HCT116 (cell line): ENCODE measurements at regions not wholly inside any gene's neighbourhood (a gene's known extent, or its start where the extent isn't known, plus 50 kb on each side); places are given as distances from the start of the nearest gene placed in this dataset.

Source experiments
- ATAC-seq: fragments of 200-7000 bp; cut with Tn5 transposase; 2 replicates; pipeline ENCODE4 v1.9.1; 2020; ENCODE audit warnings: mild to moderate bottlenecking, moderate library complexity
- BruUV-seq: library from RNA; stranded (reverse); fragments of 400-500 nt; replicated peaks from 2 replicates; lab custom pipeline; 2021; lab: Mats Ljungman, UMichigan
- CTCF ChIA-PET: fragments of 300-600 bp; sonication (Branson Sonifier 250); formaldehyde crosslinking; loops from one replicate; lab custom pipeline; 2021; ENCODE audit warnings: antibody characterized with exemption; lab: Charles Lee
- POLR2A ChIA-PET: fragments of 300-600, 350-600 bp; sonication (Branson Sonifier 250); formaldehyde crosslinking; loops from one replicate; lab custom pipeline; 2021; ENCODE audit warnings: antibody characterized with exemption; lab: Charles Lee
- RAD21 ChIA-PET, 2 experiments: fragments of 300-600 bp; sonication (Branson Sonifier 250); formaldehyde crosslinking; loops; one replicate each; lab custom pipeline; 2023; ENCODE audit warnings: low total read pairs in 2 of 2; ENCODE audit not compliant: uncharacterized antibody in 2 of 2, unreplicated experiment in 2 of 2, low non-redundant PET in 1 of 2; lab: Charles Lee
- DNase-seq: peaks from one replicate; pipeline ENCODE4 v3.0.0-alpha.2; 2010; ENCODE audit warnings: low read depth, low spot score
- H2AFZ ChIP-seq: fragments of 200-600 bp; shearing (Covaris generic), sonication (generic); 2 replicates; pipeline ENCODE4 v1.6.1; 2017; ENCODE audit warnings: low read depth, mixed run types, mixed read lengths, antibody characterized with exemption, low read length; ENCODE audit not compliant: poor library complexity, severe bottlenecking
- H3K27ac ChIP-seq: 2 replicates; pipeline ENCODE4 v1.5.1; 2012; ENCODE audit warnings: low read depth, low read length
- H3K27me3 ChIP-seq: fragments of 200-600 bp; sonication (generic); 2 replicates; pipeline ENCODE4 v1.6.1; 2016; ENCODE audit warnings: mixed run types, low read length, mixed read lengths; ENCODE audit not compliant: insufficient read depth
- H3K36me3 ChIP-seq, 2 experiments: fragments of 200-500 bp in 1 of 2; fragments of 200-600 bp in 1 of 2; sonication (Bioruptor generic) in 1 of 2; sonication (generic) in 1 of 2; 2 replicates each; pipeline versions ENCODE4 v1.5.1 to v1.6.1; 2014 to 2016; ENCODE audit warnings: low read length in 2 of 2, inconsistent platforms in 1 of 2, mixed read lengths in 1 of 2, mixed run types in 1 of 2; ENCODE audit not compliant: insufficient read depth in 2 of 2, control insufficient read depth in 1 of 2
- H3K4me1 ChIP-seq, 2 experiments: fragments of 200-600 bp in 1 of 2; sonication (generic) in 1 of 2; 2 replicates each; pipeline versions ENCODE4 v1.5.1 to v1.6.1; 2012 to 2017; ENCODE audit warnings: low read length in 2 of 2, inconsistent platforms in 1 of 2, mild to moderate bottlenecking in 1 of 2, mixed read lengths in 1 of 2, mixed run types in 1 of 2, moderate library complexity in 1 of 2; ENCODE audit not compliant: insufficient read depth in 2 of 2, control insufficient read depth in 1 of 2
- H3K4me2 ChIP-seq: fragments of 200-600 bp; sonication (generic); 2 replicates; pipeline ENCODE4 v1.6.1; 2017; ENCODE audit warnings: mixed run types, low read length, mixed read lengths
- H3K4me3 ChIP-seq, 2 experiments: fragments of 200-600 bp in 1 of 2; sonication (generic) in 1 of 2; replicated peaks in 1 of 2; 2 replicates each; pipeline ENCODE4 v1.5.1; 2011 to 2016; ENCODE audit warnings: low read length in 2 of 2, control low read depth in 1 of 2, low read depth in 1 of 2, mild to moderate bottlenecking in 1 of 2, mixed read lengths in 1 of 2, mixed run types in 1 of 2
- H3K79me2 ChIP-seq: fragments of 200-600 bp; sonication (generic); 2 replicates; pipeline ENCODE4 v1.6.1; 2017; ENCODE audit warnings: mild to moderate bottlenecking, mixed run types, low read length, moderate library complexity, mixed read lengths; ENCODE audit not compliant: insufficient read depth
- H3K9ac ChIP-seq: fragments of 200-600 bp; sonication (generic); 2 replicates; pipeline ENCODE4 v1.6.1; 2016; ENCODE audit warnings: low read length, mixed read lengths
- H3K9me2 ChIP-seq: fragments of 200-600 bp; sonication (generic), shearing (Covaris generic); 2 replicates; pipeline ENCODE4 v1.6.1; 2017; ENCODE audit warnings: mixed run types, mild to moderate bottlenecking, moderate library complexity; ENCODE audit not compliant: insufficient read depth
- H3K9me3 ChIP-seq, 2 experiments: fragments of 200-500 bp in 1 of 2; fragments of 200-600 bp in 1 of 2; sonication (Bioruptor generic) in 1 of 2; sonication (generic) in 1 of 2; 2 replicates each; pipeline ENCODE4 v1.6.1; 2014 to 2017; ENCODE audit warnings: low read length in 2 of 2, mixed read lengths in 2 of 2, inconsistent platforms in 1 of 2, low read depth in 1 of 2, mild to moderate bottlenecking in 1 of 2, mixed run types in 1 of 2, moderate library complexity in 1 of 2; ENCODE audit not compliant: control insufficient read depth in 1 of 2, insufficient read depth in 1 of 2
- H4K20me1 ChIP-seq: fragments of 200-600 bp; sonication (generic), shearing (Covaris generic); 2 replicates; pipeline ENCODE4 v1.6.1; 2017; ENCODE audit warnings: mixed run types, mild to moderate bottlenecking, moderate library complexity; ENCODE audit not compliant: insufficient read depth
- CBX3 ChIP-seq: IDR thresholded peaks from 2 replicates; pipeline ENCODE4 v1.6.1; 2012; ENCODE audit warnings: low read depth
- CTCF ChIP-seq, 3 experiments: fragments of 200-600 bp in 1 of 3; sonication (generic) in 1 of 3; IDR thresholded peaks in 2 of 3; conservative IDR thresholded peaks in 1 of 3; 2 replicates each; pipeline ENCODE4 v1.5.1; 2012 to 2017; ENCODE audit warnings: low read depth in 2 of 3, low read length in 2 of 3, antibody characterized with exemption in 1 of 3, borderline replicate concordance in 1 of 3, control low read depth in 1 of 3, mild to moderate bottlenecking in 1 of 3, mixed read lengths in 1 of 3, mixed run types in 1 of 3, moderate library complexity in 1 of 3; ENCODE audit not compliant: insufficient read depth in 1 of 3
- EGR1 ChIP-seq: IDR thresholded peaks from 2 replicates; pipeline ENCODE4 v1.6.1; 2012; ENCODE audit warnings: low read depth
- ELF1 ChIP-seq: IDR thresholded peaks from 2 replicates; pipeline ENCODE4 v1.6.1; 2012; ENCODE audit warnings: low read depth, borderline replicate concordance
- EZH2 ChIP-seq: fragments of 200-600 bp; sonication (generic); IDR thresholded peaks from 2 replicates; pipeline ENCODE4 v1.6.1; 2017; ENCODE audit warnings: antibody characterized with exemption, mixed run types
- EZH2phosphoT487 ChIP-seq: fragments of 200-600 bp; IDR thresholded peaks from 2 replicates; pipeline ENCODE4 v1.6.1; 2018; ENCODE audit warnings: antibody characterized with exemption, borderline replicate concordance
- FOSL1 ChIP-seq: IDR thresholded peaks from 2 replicates; pipeline ENCODE4 v1.6.1; 2012; ENCODE audit warnings: low read depth
- JUND ChIP-seq: IDR thresholded peaks from 2 replicates; pipeline ENCODE4 v1.6.1; 2012
- POLR2A ChIP-seq: IDR thresholded peaks from 2 replicates; pipeline ENCODE4 v1.7.0; 2011; ENCODE audit warnings: borderline replicate concordance; ENCODE audit not compliant: insufficient read depth, insufficient read length; ENCODE audit errors: extremely low read depth
- POLR2AphosphoS5 ChIP-seq: IDR thresholded peaks from 2 replicates; pipeline ENCODE4 v1.6.1; 2011; ENCODE audit warnings: mild to moderate bottlenecking, low read depth, low read length, moderate library complexity
- RAD21 ChIP-seq: IDR thresholded peaks from 2 replicates; pipeline ENCODE4 v1.6.1; 2012; ENCODE audit warnings: low read depth, mild to moderate bottlenecking
- REST ChIP-seq: IDR thresholded peaks from 2 replicates; pipeline ENCODE4 v1.6.1; 2012; ENCODE audit warnings: low read depth
- SRF ChIP-seq: IDR thresholded peaks from 2 replicates; pipeline ENCODE4 v1.6.1; 2012; ENCODE audit warnings: low read depth
- YY1 ChIP-seq: IDR thresholded peaks from 2 replicates; pipeline ENCODE4 v1.6.1; 2011; ENCODE audit warnings: low read length, low read depth, moderate library complexity, mild to moderate bottlenecking; ENCODE audit not compliant: insufficient replicate concordance; ENCODE audit errors: extremely low read depth
- ZBTB33 ChIP-seq: IDR thresholded peaks from 2 replicates; pipeline ENCODE4 v1.6.1; 2011; ENCODE audit warnings: mild to moderate bottlenecking, low read length, moderate library complexity; ENCODE audit not compliant: insufficient replicate concordance; ENCODE audit errors: extremely low read depth
- ZFX ChIP-seq: fragments of 450-650 bp; IDR thresholded peaks from 2 replicates; pipeline ENCODE4 v1.6.1; 2017
- ZNF274 ChIP-seq: fragments of 200-500 bp; sonication (Bioruptor generic); IDR thresholded peaks from 2 replicates; pipeline ENCODE4 v1.6.1; 2014; ENCODE audit warnings: mild to moderate bottlenecking, low read depth, low read length, inconsistent platforms
- intact Hi-C: fragments of 100-400 bp; cut with micrococcal nuclease; formaldehyde crosslinking; loops from 2 replicates; pipeline ENCODE4 v1.10.0; 2022
- TF ChIP-seq, protein P1 (sequence below): IDR thresholded peaks from 2 replicates; pipeline ENCODE4 v1.6.1; 2012

GRCh38 chr1:232459087-232459486 lies 170.8 kb downstream of the SIPA1L2 start:
- no peak for ATAC-seq
- H3K4me2 ChIP-seq = no peak overlapping the region

More at GRCh38 chr1:232459087-232459486, 170.8 kb downstream of the SIPA1L2 start:
- Histone ChIP-seq H3K27ac (no peak overlapping the region), H3K4me1 (no peaks in the 10 kb centered on the region), H3K9me3 (no peaks in the 10 kb centered on the region), H3K9me2 (no peaks in the 10 kb centered on the region), H3K9ac (no peak overlapping the region), H3K79me2 (no peaks in the 10 kb centered on the region), H3K36me3 (no peaks in the 10 kb centered on the region), H2AFZ (no peak overlapping the region), H4K20me1 (no peaks in the 10 kb centered on the region), H3K4me3 (no peak overlapping the region), H3K27me3 (no peaks in the 10 kb centered on the region)
- DNase-seq = no peak
- intact Hi-C loops = no loop called here
- CTCF ChIA-PET = no interaction called here
- no TSS peak for BruUV-seq
- TF ChIP-seq JUND (no peak), FOSL1 (no peak), POLR2AphosphoS5 (no peak), EZH2phosphoT487 (no peak), CTCF (IDR thresholded peaks at IDR 0.05 in 2 of 3, conservative IDR thresholded peaks at IDR 0.05 in 1 of 3; ENCODE audit: borderline replicate concordance in 1 of 3, insufficient read depth in 1 of 3, low read depth in 2 of 3, low read length in 2 of 3) (no peak), ZNF274 (no peak), ZBTB33 (no peak), SRF (no peak), EGR1 (no peak), POLR2A (no peak), YY1 (no peak), ZFX (no peak), ELF1 (no peak), CBX3 (no peak), REST (no peak), EZH2 (no peak), RAD21 (no peak)
- TF ChIP-seq, protein P1, sequence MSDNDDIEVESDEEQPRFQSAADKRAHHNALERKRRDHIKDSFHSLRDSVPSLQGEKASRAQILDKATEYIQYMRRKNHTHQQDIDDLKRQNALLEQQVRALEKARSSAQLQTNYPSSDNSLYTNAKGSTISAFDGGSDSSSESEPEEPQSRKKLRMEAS = no peak
- POLR2A ChIA-PET = no interaction called here
- RAD21 ChIA-PET = no interaction called here
